Activated T-helper 1 cell treated with anti-CD3 and anti-CD28 coated beads, Interleukin-12 subunit alpha, Interleukin-12 subunit beta, Interleukin-2, Interleukin-4 antibody, amounts not matched to agents 30 ng/mL and 10 ng/mL and 1 ng/mL, durations not matched to agents 14 hours and 24 hours and 36 hours (primary cell): ENCODE measurements at regions not wholly inside any gene's neighbourhood (a gene's known extent, or its start where the extent isn't known, plus 50 kb on each side); places are given as distances from the start of the nearest gene placed in this dataset.

ENCODE experiments used
- DNase-seq: peaks from one replicate; pipeline ENCODE4 v3.0.0; 2021; ENCODE audit warnings: low spot score
- H3K27ac Mint-ChIP-seq: one replicate; pipeline ENCODE4 v1.8.0; 2021; ENCODE audit warnings: mild to moderate bottlenecking, mixed read lengths
- H3K27me3 Mint-ChIP-seq: one replicate; pipeline ENCODE4 v1.8.0; 2022; ENCODE audit warnings: mild to moderate bottlenecking, moderate library complexity, mixed read lengths; ENCODE audit not compliant: insufficient read depth
- H3K36me3 Mint-ChIP-seq: one replicate; pipeline ENCODE4 v1.8.0; 2021; ENCODE audit warnings: low read depth, mixed read lengths
- H3K4me1 Mint-ChIP-seq: one replicate; pipeline ENCODE4 v1.8.0; 2021; ENCODE audit warnings: low read depth, mixed read lengths
- H3K4me3 Mint-ChIP-seq: one replicate; pipeline ENCODE4 v1.8.0; 2021; ENCODE audit warnings: mild to moderate bottlenecking, moderate library complexity, mixed read lengths
- H3K9me3 Mint-ChIP-seq: one replicate; pipeline ENCODE4 v1.8.0; 2021; ENCODE audit warnings: mixed read lengths
- intact Hi-C: fragments of 100-400 bp; cut with micrococcal nuclease; formaldehyde crosslinking; loops from one replicate; pipeline ENCODE4 v1.15.1; 2024

DNA sequence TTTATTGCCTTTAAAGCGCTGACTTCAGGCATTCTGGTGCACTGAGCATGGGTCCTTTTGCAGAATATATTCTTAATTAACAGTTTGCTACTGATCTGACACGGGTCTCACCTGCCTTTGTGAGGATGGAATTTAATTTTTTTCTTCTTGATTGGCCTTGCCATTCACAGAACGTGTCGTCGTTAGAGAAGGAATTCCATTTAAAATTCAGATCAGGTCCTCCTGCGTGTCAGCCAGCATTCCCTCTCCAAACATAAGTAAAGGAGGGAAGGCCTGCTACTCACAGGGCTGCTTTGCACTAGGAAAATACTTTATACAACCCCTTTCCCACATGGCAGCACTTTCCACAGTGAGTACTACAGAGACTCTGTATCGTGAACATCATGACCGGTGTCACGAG, 492.7 kb downstream of the NTRK3 start:
- intact Hi-C loops: no loop called here
- no peak overlapping the region for H3K27ac Mint-ChIP-seq
- no peak overlapping the region for H3K4me3 Mint-ChIP-seq
- DNase-seq: no peak
- H3K4me1 Mint-ChIP-seq: no peaks in the 10 kb centered on the region
- no peaks in the 10 kb centered on the region for H3K36me3 Mint-ChIP-seq
- H3K9me3 Mint-ChIP-seq: peaks cover 12% of the 10 kb centered on the region
- no peaks in the 10 kb centered on the region for H3K27me3 Mint-ChIP-seq

DNA sequence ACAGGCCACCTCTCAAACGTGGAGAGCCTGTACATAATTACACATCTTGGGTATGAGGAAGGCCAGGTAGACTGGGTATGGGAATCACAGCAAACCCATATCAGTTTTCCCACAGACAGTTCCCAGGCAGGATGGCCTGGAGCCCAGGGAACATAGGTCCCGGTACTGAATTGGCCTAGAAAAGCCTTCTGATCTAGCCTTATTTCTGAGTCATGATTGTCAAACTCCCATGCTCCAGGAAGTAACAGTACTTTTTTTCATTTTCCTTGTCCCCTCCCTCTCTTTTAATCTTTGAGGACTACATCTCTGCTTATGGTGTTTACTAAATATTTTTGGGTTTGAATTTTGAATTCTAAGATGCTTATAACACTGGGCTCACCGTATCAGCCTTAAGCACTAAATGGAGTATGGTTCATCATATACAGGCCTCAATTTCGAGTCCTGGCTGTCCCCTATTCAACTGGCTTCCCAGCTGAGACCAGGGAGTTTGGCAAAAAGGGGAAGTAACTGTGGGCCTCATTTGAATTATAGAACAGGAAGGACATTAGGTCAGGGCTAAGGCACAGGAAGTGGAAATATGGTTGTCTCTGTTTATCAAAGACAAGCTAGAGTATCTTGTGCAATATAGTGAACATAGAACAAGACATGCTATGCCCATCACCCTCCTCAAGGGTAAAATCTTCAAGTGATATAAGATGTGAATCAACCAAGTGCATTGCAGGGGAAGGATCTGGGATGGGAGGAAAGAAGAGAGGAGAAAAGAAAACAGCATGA, 494.6 kb downstream of the NTRK3 start:
- intact Hi-C loops: no loop called here
- Mint-ChIP-seq H3K27me3 (no peaks in the 10 kb centered on the region), H3K27ac (no peak overlapping the region), H3K36me3 (no peaks in the 10 kb centered on the region), H3K4me3 (no peak overlapping the region), H3K4me1 (no peaks in the 10 kb centered on the region), H3K9me3 (peaks cover 12% of the 10 kb centered on the region)
- DNase-seq: no peak

DNA sequence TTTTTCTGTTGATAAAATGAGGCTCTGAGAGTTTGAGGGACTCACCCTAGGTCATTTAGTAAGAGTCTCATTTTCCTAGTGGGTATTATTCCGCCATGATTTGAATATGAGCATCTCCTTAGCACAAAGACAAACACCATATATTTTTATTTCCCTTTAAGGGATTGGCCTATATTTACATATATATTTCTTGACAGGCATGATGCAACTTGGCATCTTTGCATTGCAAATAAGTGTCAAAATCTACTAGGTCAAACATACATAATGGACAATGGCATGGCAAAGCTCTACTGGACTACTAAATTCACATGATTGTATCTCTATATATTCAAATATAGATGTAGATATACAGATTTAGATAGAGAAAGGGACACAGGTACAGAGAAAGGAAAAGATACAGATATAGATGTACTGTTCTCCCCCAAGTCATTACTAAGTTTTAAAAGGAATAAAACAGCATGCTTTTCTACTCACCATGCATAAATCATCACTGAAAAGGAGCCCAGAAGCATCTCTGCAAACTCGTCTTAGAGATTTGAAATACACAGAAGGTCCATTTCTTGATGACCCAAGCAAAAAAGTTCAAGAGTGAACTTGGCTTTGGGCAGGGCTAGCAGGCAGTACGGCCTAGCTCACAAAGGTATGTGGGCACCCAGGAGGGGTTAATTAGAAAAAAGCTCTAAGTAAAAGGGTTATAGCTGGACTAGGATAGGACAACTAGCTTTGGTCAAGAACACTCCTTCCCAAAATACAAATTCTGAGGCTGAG, 495.8 kb downstream of the NTRK3 start:
- no peak for DNase-seq
- no peak overlapping the region for H3K4me3 Mint-ChIP-seq
- H3K27ac Mint-ChIP-seq: no peak overlapping the region
- H3K4me1 Mint-ChIP-seq: no peaks in the 10 kb centered on the region
- H3K36me3 Mint-ChIP-seq: no peaks in the 10 kb centered on the region
- intact Hi-C loops: no loop called here
- H3K9me3 Mint-ChIP-seq: peaks cover 12% of the 10 kb centered on the region
- no peaks in the 10 kb centered on the region for H3K27me3 Mint-ChIP-seq

DNA sequence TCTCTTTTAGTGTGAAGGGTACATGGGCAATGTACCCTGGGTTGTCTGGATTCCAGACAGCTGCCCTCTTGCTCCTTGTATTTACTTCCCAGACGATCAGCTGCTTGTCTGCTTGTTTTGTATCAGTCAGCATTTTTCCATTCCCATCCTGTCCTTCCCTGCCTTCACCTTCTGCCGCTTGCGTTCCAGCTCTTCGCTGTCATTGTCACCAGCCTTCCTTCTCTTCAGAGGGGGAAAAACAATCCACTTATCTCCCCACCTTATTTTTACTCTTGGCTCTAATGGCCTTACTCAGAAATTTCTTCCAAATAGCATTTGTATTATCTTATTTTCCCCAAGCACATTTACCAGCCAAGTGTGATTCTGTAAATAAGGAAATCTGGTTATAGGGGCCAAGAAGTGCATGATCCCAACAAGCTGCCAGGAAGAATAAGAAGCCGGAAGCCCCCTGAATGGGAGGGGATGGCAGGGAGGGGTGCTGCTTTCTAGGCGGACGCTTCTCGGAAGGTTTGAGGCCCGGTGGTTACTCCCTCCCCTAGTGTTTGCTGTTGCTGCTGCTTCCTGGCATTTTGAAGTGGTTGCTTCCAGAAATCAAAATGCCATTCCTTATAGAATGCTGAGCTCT, 497.6 kb downstream of the NTRK3 start:
- Mint-ChIP-seq H3K4me1 (no peaks in the 10 kb centered on the region), H3K36me3 (no peaks in the 10 kb centered on the region), H3K9me3 (peaks cover 9% of the 10 kb centered on the region), H3K4me3 (no peak overlapping the region), H3K27ac (peak overlapping the region; percentile 10), H3K27me3 (no peaks in the 10 kb centered on the region)
- intact Hi-C loops: no loop called here
- DNase-seq: no peak

DNA sequence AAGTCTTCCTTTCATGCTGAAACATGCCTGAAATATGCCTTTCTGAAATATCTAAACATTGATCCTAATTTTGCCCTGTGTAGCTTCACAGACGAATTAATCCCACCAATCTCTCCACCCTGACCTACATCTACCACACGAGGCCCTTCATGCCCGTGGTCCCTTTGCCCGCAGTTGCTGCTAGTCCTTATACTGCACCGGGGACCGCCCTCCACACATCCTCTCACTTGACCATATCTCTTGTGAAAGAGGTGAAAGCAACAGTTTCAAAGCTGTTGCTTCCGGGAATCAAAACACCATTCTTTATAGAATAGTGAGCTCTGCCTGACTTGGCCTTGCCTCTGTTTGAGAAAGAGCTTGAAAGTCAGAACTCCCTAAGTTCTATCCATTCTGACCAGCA, 499.5 kb downstream of the NTRK3 start:
- DNase-seq: no peak
- intact Hi-C loops: no loop called here
- no peaks in the 10 kb centered on the region for H3K27me3 Mint-ChIP-seq
- H3K4me1 Mint-ChIP-seq: no peaks in the 10 kb centered on the region
- H3K4me3 Mint-ChIP-seq: no peak overlapping the region
- no peaks in the 10 kb centered on the region for H3K36me3 Mint-ChIP-seq
- peaks cover 6% of the 10 kb centered on the region for H3K9me3 Mint-ChIP-seq
- no peak overlapping the region for H3K27ac Mint-ChIP-seq

DNA sequence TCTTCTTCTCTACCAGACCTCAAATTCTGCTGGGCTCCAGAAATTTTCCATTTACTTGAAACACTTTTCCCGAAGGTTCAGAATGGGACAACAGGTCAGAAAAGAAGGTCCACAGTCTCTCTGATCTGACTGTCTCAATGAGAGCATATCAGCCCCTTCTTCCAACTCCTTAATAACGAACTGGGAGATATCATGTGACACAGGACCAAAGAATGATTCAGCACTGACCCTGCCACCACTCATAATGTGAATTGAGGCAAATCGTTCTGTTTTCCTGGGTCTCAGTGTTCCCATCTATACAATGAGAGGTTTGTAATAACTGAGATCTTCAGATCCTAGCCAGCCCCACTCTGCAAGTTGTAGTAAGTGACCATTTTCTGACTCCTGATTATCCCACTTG, 500.5 kb downstream of the NTRK3 start:
- no peaks in the 10 kb centered on the region for H3K36me3 Mint-ChIP-seq
- H3K4me1 Mint-ChIP-seq: no peaks in the 10 kb centered on the region
- H3K9me3 Mint-ChIP-seq: no peaks in the 10 kb centered on the region
- intact Hi-C loops: no loop called here
- no peak overlapping the region for H3K27ac Mint-ChIP-seq
- H3K4me3 Mint-ChIP-seq: no peak overlapping the region
- DNase-seq: no peak
- no peaks in the 10 kb centered on the region for H3K27me3 Mint-ChIP-seq

DNA sequence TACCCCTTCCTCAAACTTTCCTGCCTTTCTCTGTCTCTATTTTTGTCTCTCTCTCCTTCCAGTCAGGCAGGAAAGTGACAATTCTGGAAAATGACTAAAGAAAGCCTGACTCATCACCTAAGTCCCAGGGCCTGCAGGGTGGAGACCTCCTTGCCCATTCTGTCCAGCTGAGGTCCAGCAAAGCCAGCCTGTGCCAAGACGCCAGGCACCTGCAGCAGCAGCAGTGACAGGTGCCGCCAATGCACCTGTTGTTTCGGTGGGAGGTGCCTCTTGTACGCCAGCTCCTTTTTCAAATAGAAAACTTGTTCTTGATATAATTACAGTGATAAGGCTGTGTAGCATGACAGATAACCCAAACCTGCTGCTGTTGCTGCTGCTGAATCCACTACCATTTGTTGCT, 501.3 kb downstream of the NTRK3 start:
- no peaks in the 10 kb centered on the region for H3K27me3 Mint-ChIP-seq
- H3K27ac Mint-ChIP-seq: no peak overlapping the region
- H3K4me1 Mint-ChIP-seq: no peaks in the 10 kb centered on the region
- no peaks in the 10 kb centered on the region for H3K36me3 Mint-ChIP-seq
- no peaks in the 10 kb centered on the region for H3K9me3 Mint-ChIP-seq
- no peak overlapping the region for H3K4me3 Mint-ChIP-seq
- no peak for DNase-seq
- intact Hi-C loops: no loop called here

DNA sequence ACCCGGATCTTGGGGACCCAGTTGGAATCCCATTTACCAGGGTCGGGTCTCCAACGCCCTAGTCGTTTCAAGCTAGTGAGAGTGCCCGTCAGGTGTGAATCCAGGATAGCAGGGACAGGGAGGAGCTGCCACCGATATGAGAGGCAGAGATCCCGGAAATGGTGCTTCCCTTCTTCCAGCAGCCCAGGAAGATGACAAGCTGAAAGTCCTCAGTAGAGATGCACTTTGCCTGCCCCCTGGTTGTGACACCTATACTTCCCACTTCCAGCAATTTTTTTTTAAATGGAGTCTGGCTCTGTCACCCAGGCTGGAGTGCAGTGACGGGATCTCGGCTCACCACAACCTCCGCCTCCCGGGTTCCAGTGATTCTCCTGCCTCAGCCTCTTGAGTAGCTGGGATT, 503.0 kb downstream of the NTRK3 start:
- intact Hi-C loops: no loop called here
- H3K4me3 Mint-ChIP-seq: no peak overlapping the region
- no peaks in the 10 kb centered on the region for H3K9me3 Mint-ChIP-seq
- no peak for DNase-seq
- no peak overlapping the region for H3K27ac Mint-ChIP-seq
- no peaks in the 10 kb centered on the region for H3K36me3 Mint-ChIP-seq
- no peaks in the 10 kb centered on the region for H3K4me1 Mint-ChIP-seq
- no peaks in the 10 kb centered on the region for H3K27me3 Mint-ChIP-seq

DNA sequence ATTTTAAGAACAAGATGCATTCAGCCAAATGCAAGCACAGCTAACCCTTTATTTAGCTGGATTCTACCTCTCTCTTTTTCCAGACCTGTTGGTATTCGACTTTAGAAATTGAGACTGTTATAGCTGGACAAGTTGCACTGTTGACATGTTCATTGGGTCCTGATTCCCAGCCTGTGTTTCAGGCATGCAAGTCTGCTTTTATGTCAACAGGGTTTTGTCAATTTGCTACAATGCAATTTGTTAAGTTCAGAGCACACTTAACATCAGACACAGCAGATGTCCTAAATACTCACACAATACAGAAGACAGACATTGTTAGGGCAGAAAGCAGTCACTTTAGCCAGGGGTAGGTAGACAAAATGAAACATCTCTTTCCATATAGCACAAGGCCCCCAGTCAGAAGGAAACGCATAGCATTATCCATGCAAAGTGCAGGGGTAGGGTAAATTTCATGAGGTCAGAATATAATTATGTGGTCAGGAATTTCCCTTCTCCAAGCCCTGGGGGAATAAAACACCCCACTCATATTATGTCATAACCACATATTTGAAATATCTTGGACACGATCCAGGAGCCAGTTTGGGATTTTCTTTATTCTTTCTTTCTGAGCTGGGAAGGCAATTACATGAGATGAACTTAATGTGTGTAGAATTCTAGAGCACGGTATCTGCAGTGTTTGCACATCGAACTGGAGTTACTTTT, 504.1 kb downstream of the NTRK3 start:
- Mint-ChIP-seq H3K4me3 (no peak overlapping the region), H3K27me3 (no peaks in the 10 kb centered on the region), H3K9me3 (no peaks in the 10 kb centered on the region), H3K36me3 (no peaks in the 10 kb centered on the region), H3K27ac (no peak overlapping the region), H3K4me1 (no peaks in the 10 kb centered on the region)
- intact Hi-C loops: no loop called here
- DNase-seq: no peak

DNA sequence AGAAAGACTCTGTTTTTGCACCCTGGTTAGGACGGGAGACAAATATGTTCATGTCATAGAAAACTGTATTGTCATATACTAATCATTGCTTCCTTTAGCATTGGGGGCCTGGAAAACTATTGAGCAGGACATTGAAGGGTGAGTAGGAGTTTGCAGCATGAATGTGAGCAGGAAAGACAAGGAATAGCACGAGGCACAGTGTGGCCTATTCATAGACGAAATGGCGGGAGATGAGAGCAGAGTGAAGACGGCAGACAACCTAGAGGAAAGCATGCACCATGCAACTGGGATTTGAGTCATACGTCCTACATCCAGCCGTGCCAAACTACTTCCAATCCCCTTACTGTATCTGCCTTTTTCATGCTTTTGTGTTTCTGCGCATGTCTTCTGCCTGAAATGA, 508.1 kb downstream of the NTRK3 start:
- intact Hi-C loops: no loop called here
- Mint-ChIP-seq H3K36me3 (no peaks in the 10 kb centered on the region), H3K27me3 (no peaks in the 10 kb centered on the region), H3K27ac (no peak overlapping the region), H3K9me3 (no peaks in the 10 kb centered on the region), H3K4me3 (no peak overlapping the region), H3K4me1 (no peaks in the 10 kb centered on the region)
- no peak for DNase-seq

DNA sequence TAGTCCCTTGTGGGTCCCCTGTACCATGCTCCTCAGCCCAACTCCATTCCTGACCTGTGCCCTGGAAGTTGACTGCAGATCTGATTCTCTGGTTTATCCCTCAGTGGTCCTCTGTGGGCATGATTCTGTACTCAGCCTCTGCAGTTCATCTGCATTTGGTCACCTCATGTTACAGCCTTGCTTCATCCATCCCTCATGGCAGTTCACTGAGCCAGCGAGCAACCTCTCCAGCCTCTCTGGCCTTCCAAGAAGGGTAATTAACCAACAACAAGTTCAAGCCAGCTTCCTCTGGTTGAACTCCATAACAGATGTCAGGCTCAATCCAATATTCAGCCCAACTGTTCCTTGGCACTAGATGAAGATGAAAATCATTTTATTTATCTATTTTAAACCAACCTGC, 509.5 kb downstream of the NTRK3 start:
- Mint-ChIP-seq H3K4me1 (no peaks in the 10 kb centered on the region), H3K27ac (no peak overlapping the region), H3K9me3 (no peaks in the 10 kb centered on the region), H3K4me3 (no peak overlapping the region), H3K27me3 (no peaks in the 10 kb centered on the region), H3K36me3 (no peaks in the 10 kb centered on the region)
- intact Hi-C loops: no loop called here
- no peak for DNase-seq

DNA sequence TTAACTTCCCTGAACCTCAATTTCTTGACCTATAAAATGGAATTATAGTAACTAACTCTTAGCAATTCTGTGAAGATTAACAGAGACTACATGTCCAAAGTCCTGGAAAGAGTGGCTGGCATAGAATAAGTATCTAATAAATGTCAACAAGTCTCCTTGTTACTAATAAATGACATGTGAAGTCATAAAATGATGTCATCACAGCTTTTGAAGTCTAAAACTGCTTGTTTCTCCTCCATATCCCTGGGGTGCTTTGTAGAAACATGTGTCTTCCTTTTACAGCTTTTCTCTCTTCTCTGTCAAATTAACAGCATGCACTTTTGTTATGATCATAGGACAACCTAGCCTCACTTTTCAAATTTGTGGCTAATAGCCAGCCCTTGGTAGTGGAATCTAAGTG, 510.2 kb downstream of the NTRK3 start:
- no peaks in the 10 kb centered on the region for H3K27me3 Mint-ChIP-seq
- no peaks in the 10 kb centered on the region for H3K4me1 Mint-ChIP-seq
- H3K27ac Mint-ChIP-seq: no peak overlapping the region
- intact Hi-C loops: no loop called here
- DNase-seq: no peak
- no peaks in the 10 kb centered on the region for H3K9me3 Mint-ChIP-seq
- H3K36me3 Mint-ChIP-seq: no peaks in the 10 kb centered on the region
- H3K4me3 Mint-ChIP-seq: no peak overlapping the region

DNA sequence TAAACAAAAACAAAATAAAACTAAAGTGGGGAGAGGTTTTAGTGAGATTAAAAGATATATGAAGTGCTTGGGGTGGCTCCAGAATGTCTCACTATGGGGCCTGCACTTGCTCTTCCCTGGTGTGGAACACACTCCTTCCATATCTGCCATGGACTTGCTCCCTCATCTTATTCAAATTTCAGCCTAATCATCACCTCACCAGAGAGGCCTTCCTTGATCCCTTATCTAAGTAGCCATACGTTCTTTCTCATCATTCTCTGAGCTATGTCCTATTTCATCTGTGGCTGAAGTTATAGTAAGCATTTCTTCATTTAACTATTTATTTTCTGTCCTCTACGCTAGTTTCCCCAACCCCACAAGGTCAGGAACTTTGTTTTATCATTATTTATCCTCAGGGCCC, 511.7 kb downstream of the NTRK3 start:
- H3K4me3 Mint-ChIP-seq: no peak overlapping the region
- intact Hi-C loops: no loop called here
- DNase-seq: no peak
- H3K36me3 Mint-ChIP-seq: no peaks in the 10 kb centered on the region
- H3K4me1 Mint-ChIP-seq: no peaks in the 10 kb centered on the region
- peaks cover 2% of the 10 kb centered on the region for H3K27me3 Mint-ChIP-seq
- H3K9me3 Mint-ChIP-seq: no peaks in the 10 kb centered on the region
- no peak overlapping the region for H3K27ac Mint-ChIP-seq
